IMR-90 (cell line): ENCODE measurements at regions not wholly inside any gene's neighbourhood (a gene's known extent, or its start where the extent isn't known, plus 50 kb on each side); places are given as distances from the start of the nearest gene placed in this dataset.

ENCODE experiments used
- ATAC-seq: fragments of 200-7000 bp; cut with Tn5 transposase; 2 replicates; pipeline ENCODE4 v1.9.1; 2020; ENCODE audit warnings: low read depth, mild to moderate bottlenecking, moderate library complexity
- BruUV-seq: library from RNA; stranded (reverse); fragments of 400-500 nt; replicated peaks from 2 replicates; lab custom pipeline; 2021; lab: Mats Ljungman, UMichigan
- CTCF ChIA-PET: fragments of 300-600 bp; formaldehyde crosslinking; extraction: SDS; loops from one replicate; lab custom pipeline; 2021; ENCODE audit warnings: antibody characterized with exemption; lab: Yijun Ruan, JAX
- POLR2A ChIA-PET: fragments of 300-600 bp; sonication (Branson Sonifier 250); formaldehyde crosslinking; loops from one replicate; lab custom pipeline; 2022; ENCODE audit warnings: antibody characterized with exemption; ENCODE audit not compliant: unreplicated experiment; lab: Charles Lee
- DNase-seq: peaks from one replicate; pipeline ENCODE4 v3.0.0; 2013
- H2AFZ ChIP-seq: replicated peaks from 2 replicates; pipeline ENCODE3; 2013; ENCODE audit warnings: low read length, mild to moderate bottlenecking; ENCODE audit not compliant: poor library complexity
- H2AK5ac ChIP-seq: 2 replicates; pipeline ENCODE4 v1.6.1; 2013; ENCODE audit warnings: low read depth, low read length, inconsistent platforms
- H2AK9ac ChIP-seq: replicated peaks from 2 replicates; pipeline ENCODE3; 2013; ENCODE audit warnings: mild to moderate bottlenecking, low read depth, low read length, moderate library complexity; ENCODE audit not compliant: poor library complexity
- H2BK120ac ChIP-seq: 2 replicates; pipeline ENCODE4 v1.6.1; 2013; ENCODE audit warnings: low read depth, low read length, inconsistent platforms
- H2BK15ac ChIP-seq: 3 replicates; pipeline ENCODE4 v1.6.1; 2013; ENCODE audit warnings: low read depth, low read length, inconsistent platforms
- H2BK20ac ChIP-seq: 2 replicates; pipeline ENCODE4 v1.6.1; 2013; ENCODE audit warnings: low read depth, mild to moderate bottlenecking, inconsistent platforms, low read length, moderate library complexity
- H2BK5ac ChIP-seq: 2 replicates; pipeline ENCODE4 v1.6.1; 2013; ENCODE audit warnings: mild to moderate bottlenecking, low read depth, low read length, inconsistent platforms; ENCODE audit not compliant: poor library complexity, severe bottlenecking
- H3K14ac ChIP-seq: replicated peaks from 2 replicates; pipeline ENCODE4 v1.6.1; 2013; ENCODE audit warnings: low read depth, low read length, inconsistent platforms
- H3K18ac ChIP-seq: 2 replicates; pipeline ENCODE4 v1.6.1; 2013; ENCODE audit warnings: low read depth, low read length, control low read depth
- H3K23ac ChIP-seq: 2 replicates; pipeline ENCODE4 v1.6.1; 2013; ENCODE audit warnings: low read depth, low read length, inconsistent platforms
- H3K27ac ChIP-seq: 2 replicates; pipeline ENCODE4 v1.5.1; 2013; ENCODE audit warnings: mild to moderate bottlenecking, control low read depth, low read length; ENCODE audit not compliant: insufficient read depth
- H3K27me3 ChIP-seq: 2 replicates; pipeline ENCODE4 v1.6.1; 2013; ENCODE audit warnings: low read length; ENCODE audit not compliant: control insufficient read depth, insufficient read depth
- H3K36me3 ChIP-seq: 2 replicates; pipeline ENCODE4 v1.6.1; 2013; ENCODE audit warnings: low read length, mixed read lengths; ENCODE audit not compliant: control insufficient read depth, insufficient read depth
- H3K4ac ChIP-seq: 2 replicates; pipeline ENCODE4 v1.6.1; 2013; ENCODE audit warnings: low read depth, low read length, inconsistent platforms
- H3K4me1 ChIP-seq: 2 replicates; pipeline ENCODE4 v1.6.1; 2013; ENCODE audit warnings: low read length, mixed read lengths; ENCODE audit not compliant: control insufficient read depth, insufficient read depth
- H3K4me2 ChIP-seq: 2 replicates; pipeline ENCODE4 v1.6.1; 2013; ENCODE audit warnings: low read depth, mild to moderate bottlenecking, control low read depth, low read length, moderate library complexity
- H3K4me3 ChIP-seq: 2 replicates; pipeline ENCODE4 v1.5.1; 2013; ENCODE audit warnings: low read depth, mild to moderate bottlenecking, control low read depth, low read length, moderate library complexity; ENCODE audit not compliant: insufficient read depth
- H3K56ac ChIP-seq: 2 replicates; pipeline ENCODE4 v1.6.1; 2013; ENCODE audit warnings: low read length, inconsistent platforms; ENCODE audit not compliant: insufficient read depth; ENCODE audit errors: extremely low read depth
- H3K79me1 ChIP-seq, 2 experiments: 2 replicates each; pipeline ENCODE4 v1.6.1; 2013; ENCODE audit warnings: low read length in 2 of 2, inconsistent platforms in 1 of 2, low read depth in 1 of 2
- H3K9ac ChIP-seq: 2 replicates; pipeline ENCODE4 v1.6.1; 2013; ENCODE audit warnings: low read depth, low read length, control low read depth
- H3K9me1 ChIP-seq: 2 replicates; pipeline ENCODE4 v1.6.1; 2013; ENCODE audit warnings: low read length, inconsistent platforms; ENCODE audit not compliant: insufficient read depth
- H3K9me3 ChIP-seq: 2 replicates; pipeline ENCODE4 v1.6.1; 2013; ENCODE audit warnings: low read length; ENCODE audit not compliant: control insufficient read depth, insufficient read depth
- H4K20me1 ChIP-seq: 2 replicates; pipeline ENCODE4 v1.6.1; 2013; ENCODE audit warnings: low read length, inconsistent platforms; ENCODE audit not compliant: insufficient read depth
- H4K5ac ChIP-seq: 2 replicates; pipeline ENCODE4 v1.6.1; 2013; ENCODE audit warnings: mild to moderate bottlenecking, low read depth, low read length, control low read depth
- H4K8ac ChIP-seq, 2 experiments: 2 replicates each; pipeline ENCODE4 v1.6.1; 2013; ENCODE audit warnings: low read depth in 2 of 2, low read length in 2 of 2, control low read depth in 1 of 2, inconsistent platforms in 1 of 2
- H4K91ac ChIP-seq: 2 replicates; pipeline ENCODE4 v1.6.1; 2013; ENCODE audit warnings: low read depth, low read length, inconsistent platforms; ENCODE audit not compliant: insufficient read depth
- BHLHE40 ChIP-seq: fragments of 150-350 bp; IDR thresholded peaks from 2 replicates; pipeline ENCODE4 v1.6.1; 2016; ENCODE audit warnings: mild to moderate bottlenecking, low read depth, low read length
- CEBPB ChIP-seq: IDR thresholded peaks from 2 replicates; pipeline ENCODE4 v1.6.1; 2012; ENCODE audit warnings: low read depth, low read length, improper control_type of control experiment
- CHD1 ChIP-seq: IDR thresholded peaks from 2 replicates; pipeline ENCODE4 v1.6.1; 2012; ENCODE audit warnings: low read depth, low read length, improper control_type of control experiment
- CTCF ChIP-seq: conservative IDR thresholded peaks from 2 replicates; pipeline ENCODE4 v1.5.1; 2012; ENCODE audit warnings: mild to moderate bottlenecking, low read depth, low read length, improper control_type of control experiment
- MAFK ChIP-seq: IDR thresholded peaks from 2 replicates; pipeline ENCODE4 v1.6.1; 2012; ENCODE audit warnings: low read depth, low read length, improper control_type of control experiment
- MAZ ChIP-seq: IDR thresholded peaks from 2 replicates; pipeline ENCODE4 v1.6.1; 2012; ENCODE audit warnings: low read depth, mild to moderate bottlenecking, low read length, improper control_type of control experiment, moderate library complexity, borderline replicate concordance
- MXI1 ChIP-seq: IDR thresholded peaks from 2 replicates; pipeline ENCODE4 v1.6.1; 2012; ENCODE audit warnings: low read depth, mild to moderate bottlenecking, low read length, moderate library complexity, borderline replicate concordance
- NFE2L2 ChIP-seq: fragments of 150-350 bp; IDR thresholded peaks from 2 replicates; pipeline ENCODE4 v1.6.1; 2016; ENCODE audit warnings: low read depth, mild to moderate bottlenecking, low read length
- POLR2A ChIP-seq: IDR thresholded peaks from 2 replicates; pipeline ENCODE4 v1.6.1; 2012; ENCODE audit warnings: mild to moderate bottlenecking, low read depth, low read length
- RAD21 ChIP-seq: IDR thresholded peaks from 2 replicates; pipeline ENCODE4 v1.6.1; 2012; ENCODE audit warnings: low read length, improper control_type of control experiment
- RCOR1 ChIP-seq: IDR thresholded peaks from 2 replicates; pipeline ENCODE4 v1.6.1; 2012; ENCODE audit warnings: mild to moderate bottlenecking, low read length, improper control_type of control experiment; ENCODE audit not compliant: insufficient replicate concordance
- RFX5 ChIP-seq: IDR thresholded peaks from 2 replicates; pipeline ENCODE4 v1.8.0; 2012; ENCODE audit warnings: low read depth, mild to moderate bottlenecking, low read length, moderate library complexity
- SMC3 ChIP-seq: fragments of 150-350 bp; IDR thresholded peaks from 2 replicates; pipeline ENCODE4 v1.6.1; 2016; ENCODE audit warnings: low read depth, mild to moderate bottlenecking, antibody characterized with exemption, low read length, moderate library complexity
- WGBS, 2 experiments: methylation state at CpG; one replicate each; pipeline versions ENCODE4 v1.1.5 to v1.1.7; 2013; ENCODE audit warnings: missing lambda C conversion rate in 2 of 2; ENCODE audit not compliant: insufficient read length in 1 of 2; ENCODE audit errors: extremely low coverage in 2 of 2; 5-methylcytosine and 5-hydroxymethylcytosine counted together
- dilution Hi-C: fragments of 300-500 bp; cut with HindIII; formaldehyde crosslinking; loops from one replicate; pipeline ENCODE4 v1.14.3; 2018; ENCODE audit warnings: low sequenced_read_pairs; ENCODE audit not compliant: unreplicated experiment
- in situ Hi-C: fragments of 300-500 bp; cut with MboI; formaldehyde crosslinking; loops from 3 replicates; pipeline ENCODE4 v1.14.3; 2019; ENCODE audit warnings: low sequenced_read_pairs, inconsistent platforms, mixed read lengths
- intact Hi-C: fragments of 100-400 bp; cut with micrococcal nuclease; formaldehyde crosslinking; loops from 2 replicates; pipeline ENCODE4 v1.10.0; 2022

GRCh38 chr4:16992566-16993225 lies 94.3 kb upstream of the LDB2 start:
- H3K4me1 ChIP-seq = no peaks in the 10 kb centered on the region
- intact Hi-C loops (no loop called here), in situ Hi-C loops (no loop called here), dilution Hi-C loops (no loop called here)
- no peak overlapping the region for H2BK20ac ChIP-seq
- H4K20me1 ChIP-seq = no peaks in the 10 kb centered on the region
- no peak overlapping the region for H3K4ac ChIP-seq
- H4K91ac ChIP-seq = no peak overlapping the region
- no peak for DNase-seq
- ChIA-PET CTCF (no interaction called here), POLR2A (no interaction called here)
- H2AK9ac ChIP-seq = no peak overlapping the region
- no peak overlapping the region for H2BK5ac ChIP-seq
- H2AK5ac ChIP-seq = no peak overlapping the region
- no peaks in the 10 kb centered on the region for H3K36me3 ChIP-seq
- no peak for ATAC-seq
- WGBS, 2 experiments = 100% methylated on average over 1 of the region's 5 CpGs; no CpG with 5 or more reads in 1 of the 2 experiments
- no peak overlapping the region for H3K14ac ChIP-seq
- no peak overlapping the region for H2BK15ac ChIP-seq
- H3K9ac ChIP-seq = no peak overlapping the region
- H3K23ac ChIP-seq = no peak overlapping the region
- no peaks in the 10 kb centered on the region for H3K9me3 ChIP-seq
- H3K18ac ChIP-seq = no peak overlapping the region
- no peak overlapping the region for H4K8ac ChIP-seq
- no peak overlapping the region for H3K56ac ChIP-seq
- no peaks in the 10 kb centered on the region for H3K9me1 ChIP-seq
- H3K79me1 ChIP-seq = no peaks in the 10 kb centered on the region
- H3K27me3 ChIP-seq = no peaks in the 10 kb centered on the region
- H2BK120ac ChIP-seq = no peak overlapping the region
- H3K4me3 ChIP-seq = no peak overlapping the region
- no peak overlapping the region for H2AFZ ChIP-seq
- H3K27ac ChIP-seq = no peak overlapping the region
- no peak overlapping the region for H4K5ac ChIP-seq
- no TSS peak for BruUV-seq
- H3K4me2 ChIP-seq = no peak overlapping the region
- TF ChIP-seq CTCF (no peak), SMC3 (no peak), RAD21 (no peak), CHD1 (no peak), CEBPB (no peak), NFE2L2 (no peak), MXI1 (no peak), MAZ (no peak), RFX5 (no peak), POLR2A (no peak), RCOR1 (no peak), MAFK (no peak), BHLHE40 (no peak)
